Trophoblast cell (in vitro differentiated cells and primary cell): ENCODE measurements at regions not wholly inside any gene's neighbourhood (a gene's known extent, or its start where the extent isn't known, plus 50 kb on each side); places are given as distances from the start of the nearest gene placed in this dataset.

ENCODE experiments used
- DNase-seq, 2 donors: peaks; one replicate each; pipeline ENCODE4 v3.0.0-alpha.2; 2016
- H2AFZ ChIP-seq: 2 replicates; pipeline ENCODE4 v1.6.1; 2013; ENCODE audit warnings: low read length, moderate library complexity, mild to moderate bottlenecking; ENCODE audit not compliant: insufficient read depth, poor library complexity
- H2AK5ac ChIP-seq: 2 replicates; pipeline ENCODE4 v1.6.1; 2013; ENCODE audit warnings: mild to moderate bottlenecking, low read length
- H2BK120ac ChIP-seq: 2 replicates; pipeline ENCODE4 v1.6.1; 2013; ENCODE audit warnings: low read length, mild to moderate bottlenecking, moderate library complexity; ENCODE audit not compliant: insufficient read depth, poor library complexity
- H2BK12ac ChIP-seq: 2 replicates; pipeline ENCODE4 v1.6.1; 2013; ENCODE audit warnings: mild to moderate bottlenecking, low read length, moderate library complexity
- H2BK5ac ChIP-seq: 2 replicates; pipeline ENCODE4 v1.6.1; 2013; ENCODE audit warnings: low read length, low read depth, moderate library complexity, mild to moderate bottlenecking; ENCODE audit not compliant: poor library complexity
- H3K14ac ChIP-seq: 2 replicates; pipeline ENCODE4 v1.6.1; 2013; ENCODE audit warnings: mild to moderate bottlenecking, low read length
- H3K18ac ChIP-seq: 2 replicates; pipeline ENCODE4 v1.6.1; 2013; ENCODE audit warnings: mild to moderate bottlenecking, low read length
- H3K23ac ChIP-seq: 2 replicates; pipeline ENCODE4 v1.6.1; 2013; ENCODE audit warnings: low read length
- H3K27ac ChIP-seq: 2 replicates; pipeline ENCODE4 v1.5.1; 2013; ENCODE audit warnings: low read depth, mild to moderate bottlenecking, inconsistent platforms, low read length, moderate library complexity
- H3K27me3 ChIP-seq: 2 replicates; pipeline ENCODE4 v1.6.1; 2013; ENCODE audit warnings: inconsistent platforms, mild to moderate bottlenecking, low read length, moderate library complexity; ENCODE audit not compliant: insufficient read depth
- H3K36me3 ChIP-seq, 2 experiments: 1 replicate in 1 of 2; 2 replicates in 1 of 2; pipeline ENCODE4 v1.6.1; 2013; ENCODE audit warnings: low read length in 2 of 2, mild to moderate bottlenecking in 2 of 2, moderate library complexity in 1 of 2; ENCODE audit not compliant: insufficient read depth in 2 of 2, control insufficient read depth in 1 of 2
- H3K4ac ChIP-seq: 2 replicates; pipeline ENCODE4 v1.6.1; 2013; ENCODE audit warnings: low read depth, mild to moderate bottlenecking, low read length, moderate library complexity
- H3K4me1 ChIP-seq, 2 experiments: 1 replicate in 1 of 2; 2 replicates in 1 of 2; pipeline ENCODE4 v1.6.1; 2013; ENCODE audit warnings: low read length in 2 of 2, mild to moderate bottlenecking in 2 of 2, moderate library complexity in 1 of 2; ENCODE audit not compliant: insufficient read depth in 2 of 2, control insufficient read depth in 1 of 2
- H3K4me2 ChIP-seq: 2 replicates; pipeline ENCODE4 v1.6.1; 2013; ENCODE audit warnings: inconsistent platforms, mild to moderate bottlenecking, low read length, moderate library complexity
- H3K4me3 ChIP-seq: 2 replicates; pipeline ENCODE4 v1.5.1; 2013; ENCODE audit warnings: mild to moderate bottlenecking, low read depth, low read length, inconsistent platforms
- H3K79me1 ChIP-seq: one replicate; pipeline ENCODE4 v1.6.1; 2013; ENCODE audit warnings: low read length
- H3K79me2 ChIP-seq: 2 replicates; pipeline ENCODE4 v1.6.1; 2013; ENCODE audit warnings: low read length, mild to moderate bottlenecking; ENCODE audit not compliant: control insufficient read depth, insufficient read depth, poor library complexity
- H3K9ac ChIP-seq: 2 replicates; pipeline ENCODE4 v1.6.1; 2013; ENCODE audit warnings: mild to moderate bottlenecking, low read length
- H3K9me3 ChIP-seq: 2 replicates; pipeline ENCODE4 v1.6.1; 2013; ENCODE audit warnings: low read depth, mild to moderate bottlenecking, control low read depth, inconsistent platforms, low read length; ENCODE audit not compliant: insufficient read depth
- H4K12ac ChIP-seq: 2 replicates; pipeline ENCODE4 v1.6.1; 2013; ENCODE audit warnings: low read depth, mild to moderate bottlenecking, low read length, moderate library complexity
- H4K8ac ChIP-seq: 2 replicates; pipeline ENCODE4 v1.6.1; 2013; ENCODE audit warnings: low read depth, mild to moderate bottlenecking, low read length, moderate library complexity
- H4K91ac ChIP-seq: one replicate; pipeline ENCODE4 v1.6.1; 2013; ENCODE audit warnings: low read depth, mild to moderate bottlenecking, low read length, moderate library complexity
- WGBS: extraction: QIAGEN DNeasy Blood & Tissue Kit; methylation state at CpG from one replicate; pipeline ENCODE4 v1.1.7; 2013; ENCODE audit warnings: missing lambda C conversion rate; ENCODE audit not compliant: insufficient read length, insufficient coverage; ENCODE audit errors: extremely low coverage; 5-methylcytosine and 5-hydroxymethylcytosine counted together

DNA sequence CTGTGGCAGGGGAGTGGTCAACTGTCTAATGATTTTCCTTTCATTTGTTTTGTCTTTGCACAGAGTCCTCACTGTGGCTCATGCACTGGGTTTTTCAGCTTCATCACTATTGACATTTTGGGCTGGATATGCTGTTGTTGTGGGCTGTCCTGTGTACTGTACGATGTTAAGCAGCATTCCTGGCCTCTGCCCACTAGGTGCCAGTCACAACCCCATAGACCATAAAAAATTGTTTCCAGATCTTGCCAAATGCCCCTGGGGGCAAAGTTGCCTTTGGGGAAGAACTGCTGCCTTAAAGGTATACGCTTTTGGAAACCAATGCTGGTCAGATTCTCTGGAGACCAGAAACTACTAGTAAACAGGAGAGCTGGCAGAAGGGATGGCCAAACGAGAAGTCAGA lies 310.4 kb downstream of the SPRY2 start:
- H2AK5ac ChIP-seq = no peak overlapping the region
- H3K23ac ChIP-seq = no peak overlapping the region
- no peaks in the 10 kb centered on the region for H3K27me3 ChIP-seq
- H3K27ac ChIP-seq = no peak overlapping the region
- H3K79me2 ChIP-seq = no peaks in the 10 kb centered on the region
- no peak overlapping the region for H2AFZ ChIP-seq
- no peak overlapping the region for H3K4ac ChIP-seq
- no peak for DNase-seq
- no CpG with 5 or more reads among the region's 3 CpGs for WGBS
- H3K14ac ChIP-seq = no peak overlapping the region
- H2BK120ac ChIP-seq = no peak overlapping the region
- H3K4me3 ChIP-seq = no peak overlapping the region
- no peak overlapping the region for H3K9ac ChIP-seq
- H2BK5ac ChIP-seq = no peak overlapping the region
- no peaks in the 10 kb centered on the region for H3K4me1 ChIP-seq
- no peak overlapping the region for H3K4me2 ChIP-seq
- no peaks in the 10 kb centered on the region for H3K79me1 ChIP-seq
- H2BK12ac ChIP-seq = no peak overlapping the region
- H3K9me3 ChIP-seq = no peaks in the 10 kb centered on the region
- H4K91ac ChIP-seq = no peak overlapping the region
- H3K36me3 ChIP-seq = no peaks in the 10 kb centered on the region
- H4K8ac ChIP-seq = no peak overlapping the region
- H4K12ac ChIP-seq = no peak overlapping the region
- no peak overlapping the region for H3K18ac ChIP-seq

DNA sequence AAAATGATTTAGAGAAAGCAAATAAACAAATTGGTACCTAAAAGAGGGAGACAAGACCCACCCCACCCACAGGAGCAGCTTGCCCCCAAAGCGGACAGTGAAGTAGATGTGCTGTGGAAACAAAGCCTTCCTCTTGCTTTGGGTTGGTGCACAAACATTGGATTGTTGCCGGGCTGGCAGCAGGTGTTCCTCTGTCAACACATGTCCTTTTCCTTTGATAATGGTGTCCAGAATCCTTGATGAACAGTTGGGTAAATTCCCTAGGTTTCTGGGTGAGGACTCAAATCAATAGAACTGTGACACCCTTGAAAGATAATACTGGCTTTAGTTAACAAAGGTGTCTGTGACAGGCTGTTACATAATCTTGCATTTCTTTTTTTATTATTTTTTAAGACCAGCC lies 311.8 kb downstream of the SPRY2 start:
- Histone ChIP-seq H2BK12ac (no peak overlapping the region), H3K9ac (peak overlapping the region; percentile 51), H3K4me2 (no peak overlapping the region), H3K4me1 (no peaks in the 10 kb centered on the region), H4K12ac (no peak overlapping the region), H3K23ac (no peak overlapping the region), H2AK5ac (no peak overlapping the region), H2AFZ (no peak overlapping the region), H3K79me2 (no peaks in the 10 kb centered on the region), H3K27me3 (no peaks in the 10 kb centered on the region), H3K4ac (no peak overlapping the region), H3K14ac (no peak overlapping the region), H3K27ac (no peak overlapping the region), H4K91ac (no peak overlapping the region), H3K4me3 (no peak overlapping the region), H2BK120ac (no peak overlapping the region), H4K8ac (peak overlapping the region; percentile 19), H3K18ac (no peak overlapping the region), H3K79me1 (no peaks in the 10 kb centered on the region), H3K36me3 (no peaks in the 10 kb centered on the region), H2BK5ac (no peak overlapping the region), H3K9me3 (no peaks in the 10 kb centered on the region)
- no CpG with 5 or more reads among the region's 2 CpGs for WGBS
- no peak for DNase-seq

DNA sequence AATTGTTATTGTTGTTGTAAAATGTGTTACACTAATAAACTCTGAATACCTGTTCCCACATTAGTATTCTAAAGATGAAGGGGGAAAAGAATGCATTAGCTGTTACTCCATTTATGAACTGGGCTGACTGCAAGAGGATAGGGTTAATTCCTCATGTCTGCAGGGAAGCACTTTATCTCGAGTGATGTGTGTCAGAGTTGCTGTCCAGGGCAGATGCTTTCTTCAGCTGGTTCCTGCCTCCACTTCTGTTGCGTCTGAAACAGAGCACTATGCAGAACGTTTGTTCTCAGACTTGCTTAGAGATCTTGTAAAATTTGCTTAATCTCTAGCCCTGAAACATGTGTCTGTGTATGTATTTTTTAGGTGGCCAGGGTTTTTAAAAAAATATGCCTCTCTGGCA lies 318.8 kb downstream of the SPRY2 start:
- no peaks in the 10 kb centered on the region for H3K79me2 ChIP-seq
- WGBS = no CpG with 5 or more reads among the region's 3 CpGs

DNA sequence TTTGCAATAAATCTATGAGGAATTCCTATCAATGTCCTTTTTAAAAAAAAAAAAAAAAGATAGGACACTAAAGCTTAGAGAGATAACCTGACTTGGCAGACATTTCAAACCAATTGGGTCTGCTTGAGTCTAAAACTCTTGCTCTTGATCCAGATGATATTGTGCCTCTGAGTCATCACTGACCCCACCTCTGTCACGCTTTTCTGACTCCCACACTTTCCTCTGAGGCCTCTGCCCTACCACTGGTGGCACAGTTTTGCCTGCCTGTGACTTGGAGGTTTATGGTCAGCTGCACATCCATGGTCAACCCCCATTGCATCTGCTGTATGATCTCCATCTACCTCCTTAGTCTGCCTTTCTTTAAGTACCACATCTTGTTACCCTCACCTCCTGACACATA lies 328.7 kb downstream of the SPRY2 start:
- H3K27me3 ChIP-seq = no peaks in the 10 kb centered on the region
- H2AK5ac ChIP-seq = no peak overlapping the region
- no peak overlapping the region for H2AFZ ChIP-seq
- H3K14ac ChIP-seq = no peak overlapping the region
- H3K4me2 ChIP-seq = no peak overlapping the region
- no peaks in the 10 kb centered on the region for H3K4me1 ChIP-seq
- no peak overlapping the region for H3K23ac ChIP-seq
- no peak overlapping the region for H2BK120ac ChIP-seq
- no peak overlapping the region for H4K8ac ChIP-seq
- no peak overlapping the region for H3K9ac ChIP-seq
- H4K91ac ChIP-seq = no peak overlapping the region
- no peak overlapping the region for H3K4me3 ChIP-seq
- DNase-seq = peak in 1 of 2 donors; percentile 2
- H3K4ac ChIP-seq = no peak overlapping the region
- no peak overlapping the region for H3K18ac ChIP-seq
- H2BK5ac ChIP-seq = peak overlapping the region; percentile 40
- WGBS = no CpG with 5 or more reads among the region's 1 CpG
- H3K9me3 ChIP-seq = no peaks in the 10 kb centered on the region
- no peaks in the 10 kb centered on the region for H3K79me1 ChIP-seq
- H2BK12ac ChIP-seq = no peak overlapping the region
- H4K12ac ChIP-seq = no peak overlapping the region
- no peaks in the 10 kb centered on the region for H3K79me2 ChIP-seq
- H3K27ac ChIP-seq = no peak overlapping the region
- H3K36me3 ChIP-seq = no peaks in the 10 kb centered on the region

More for the DNA sequence above, 318.8 kb downstream of the SPRY2 start:
- H2AK5ac ChIP-seq = no peak overlapping the region
- no peak overlapping the region for H2BK5ac ChIP-seq
- H3K23ac ChIP-seq = no peak overlapping the region
- no peak overlapping the region for H3K9ac ChIP-seq
- no peak overlapping the region for H3K4me3 ChIP-seq
- no peaks in the 10 kb centered on the region for H3K27me3 ChIP-seq
- no peaks in the 10 kb centered on the region for H3K9me3 ChIP-seq
- H4K8ac ChIP-seq = no peak overlapping the region
- no peaks in the 10 kb centered on the region for H3K4me1 ChIP-seq
- no peaks in the 10 kb centered on the region for H3K36me3 ChIP-seq
- H3K4me2 ChIP-seq = no peak overlapping the region
- no peak overlapping the region for H2BK120ac ChIP-seq
- no peak overlapping the region for H2BK12ac ChIP-seq
- no peak for DNase-seq
- H2AFZ ChIP-seq = no peak overlapping the region
- no peaks in the 10 kb centered on the region for H3K79me1 ChIP-seq
- no peak overlapping the region for H3K27ac ChIP-seq
- H4K91ac ChIP-seq = no peak overlapping the region
- H3K14ac ChIP-seq = no peak overlapping the region
- no peak overlapping the region for H3K18ac ChIP-seq
- no peak overlapping the region for H3K4ac ChIP-seq
- no peak overlapping the region for H4K12ac ChIP-seq
